GM19395 (cell line): ENCODE measurements at regions not wholly inside any gene's neighbourhood (a gene's known extent, or its start where the extent isn't known, plus 50 kb on each side); places are given as distances from the start of the nearest gene placed in this dataset.
"Not testable (repeated sequence)": the region's sequence is repeated elsewhere in the genome, so short reads cannot be mapped to it uniquely, and the experiment has no call there.

ENCODE experiments used
- ATAC-seq: cut with Tn5 transposase; IDR thresholded peaks from one replicate; pipeline ENCODE4 v1.9.1; 2021; ENCODE audit warnings: mild to moderate bottlenecking, moderate library complexity; ENCODE audit not compliant: unreplicated experiment

- no peak for ATAC-seq
These were observed 567.8 kb downstream of the IPMK start for GRCh38 chr10:57699944-57700343.

GRCh38 chr10:57696641-57697040 is 571.1 kb downstream of the IPMK start:
- no peak for ATAC-seq

DNA sequence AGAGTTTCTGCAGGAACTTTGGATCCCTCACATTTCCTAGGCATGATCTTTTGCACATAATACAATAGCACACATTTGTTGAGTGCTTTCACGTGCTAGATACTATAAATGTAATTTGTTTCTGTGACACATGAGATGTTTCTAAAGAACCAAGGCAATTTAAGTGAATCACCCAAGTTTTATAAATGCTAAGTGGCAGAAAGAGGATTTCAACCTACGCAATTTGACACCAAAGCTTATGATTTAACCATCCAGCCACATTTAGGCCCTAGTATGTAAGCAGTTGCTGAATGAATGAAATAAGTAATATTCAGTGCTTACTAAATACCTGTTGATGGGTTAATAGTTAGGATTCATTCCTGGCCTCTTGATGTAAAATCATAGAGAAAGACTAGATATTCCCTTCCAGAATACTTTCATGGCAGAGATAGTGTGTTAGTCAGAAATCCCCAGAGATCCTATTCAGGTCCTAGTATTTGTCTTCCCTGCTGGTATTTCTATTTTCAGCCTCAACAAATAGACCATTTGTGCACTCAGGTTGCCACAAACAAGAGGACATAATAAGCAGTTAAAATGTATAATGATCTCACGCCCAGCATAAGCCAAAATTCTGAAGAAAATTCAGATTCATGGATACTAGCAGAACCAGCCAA is 572.6 kb downstream of the IPMK start:
- no peak for ATAC-seq

DNA sequence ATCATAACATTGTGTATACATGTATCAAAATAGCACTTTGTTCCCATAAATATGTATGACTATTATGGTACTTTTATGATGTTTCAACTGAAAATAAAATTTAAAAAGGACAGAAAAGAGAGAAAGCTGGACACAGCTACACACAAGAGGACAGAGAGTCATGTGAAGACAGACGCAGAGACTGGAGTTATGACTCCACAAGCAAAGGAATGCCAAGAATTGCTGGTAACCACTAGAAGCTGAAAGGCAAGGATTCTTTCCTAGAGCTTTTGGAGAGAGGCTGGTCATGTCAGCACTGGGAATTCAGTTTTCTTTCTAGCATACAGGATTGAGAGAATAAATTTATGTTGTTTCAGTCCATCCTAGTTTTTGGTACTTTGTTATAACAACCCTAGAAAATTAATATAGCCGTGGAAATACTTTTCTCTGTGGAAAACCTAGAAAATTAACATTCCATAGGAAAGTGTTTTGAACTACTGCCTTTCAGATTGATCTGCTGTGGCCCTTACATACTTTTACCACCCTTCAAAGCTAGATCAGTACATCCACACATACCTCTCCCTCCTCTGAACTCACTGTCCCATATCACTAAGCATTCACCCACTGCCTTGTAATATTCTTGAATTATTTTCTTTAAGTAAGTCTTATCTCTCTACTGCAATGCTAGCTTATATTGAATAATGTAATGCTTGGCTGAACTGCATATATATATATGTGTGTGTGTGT is 575.3 kb downstream of the IPMK start:
- no peak for ATAC-seq

DNA sequence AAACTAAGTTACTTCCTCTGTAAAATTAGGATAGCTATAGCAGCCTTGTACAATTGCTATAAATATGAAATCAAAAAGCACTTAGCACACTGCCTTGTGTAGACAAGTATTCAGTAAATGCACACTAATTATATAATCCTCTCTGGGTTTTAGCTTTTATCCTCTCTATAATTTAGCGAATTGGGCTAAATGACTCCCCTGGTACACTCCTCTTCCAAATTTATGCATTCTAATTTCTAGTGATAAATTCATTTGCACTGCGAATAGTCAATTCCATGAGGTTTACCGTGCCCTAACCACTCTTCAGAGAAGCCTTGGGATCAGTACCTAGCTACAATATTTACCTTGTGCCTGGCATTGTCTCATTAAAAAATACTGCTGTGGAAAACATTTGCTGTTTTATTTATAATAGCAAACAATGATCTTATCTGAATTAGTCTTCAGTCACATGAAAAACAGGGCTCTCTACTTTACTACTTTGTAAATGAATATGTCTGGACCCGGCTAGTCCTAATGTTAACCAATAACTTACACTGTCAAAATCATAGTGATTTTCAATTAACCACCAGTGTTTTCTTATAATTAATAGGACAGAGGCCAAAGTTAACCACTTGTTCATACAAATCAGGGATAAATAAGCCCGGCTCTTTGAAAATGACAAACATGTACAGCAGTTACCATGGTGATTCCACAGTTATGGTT is 577.9 kb downstream of the IPMK start:
- no peak for ATAC-seq

GRCh38 chr10:57679916-57680315 is 587.8 kb downstream of the IPMK start:
- no peak for ATAC-seq

- ATAC-seq = no peak
These were observed 592.6 kb downstream of the IPMK start for GRCh38 chr10:57675125-57675524.

- no peak for ATAC-seq
These were observed 594.2 kb downstream of the IPMK start for GRCh38 chr10:57673446-57673960.

DNA sequence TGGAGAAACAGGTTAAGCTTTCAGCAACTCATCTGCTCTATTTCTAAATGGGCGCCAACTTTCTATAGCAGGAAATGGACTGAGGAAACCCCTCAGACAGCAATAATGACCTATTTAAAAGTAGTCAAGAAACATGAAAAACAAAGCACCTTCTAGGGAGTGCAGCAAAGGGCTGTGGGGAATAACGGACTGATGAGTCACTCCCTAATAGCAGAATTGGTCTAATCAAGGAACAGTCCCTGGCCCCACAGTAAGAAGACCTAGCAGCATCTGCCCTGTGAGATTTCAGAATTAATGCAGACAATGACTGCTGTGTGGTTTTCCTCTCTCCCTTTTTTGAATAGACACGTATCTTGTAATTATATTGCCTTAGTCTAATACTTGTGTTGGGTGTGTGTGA is 602.9 kb downstream of the IPMK start:
- no peak for ATAC-seq

- ATAC-seq = no peak
These were observed 604.3 kb downstream of the IPMK start for GRCh38 chr10:57663401-57663800.

DNA sequence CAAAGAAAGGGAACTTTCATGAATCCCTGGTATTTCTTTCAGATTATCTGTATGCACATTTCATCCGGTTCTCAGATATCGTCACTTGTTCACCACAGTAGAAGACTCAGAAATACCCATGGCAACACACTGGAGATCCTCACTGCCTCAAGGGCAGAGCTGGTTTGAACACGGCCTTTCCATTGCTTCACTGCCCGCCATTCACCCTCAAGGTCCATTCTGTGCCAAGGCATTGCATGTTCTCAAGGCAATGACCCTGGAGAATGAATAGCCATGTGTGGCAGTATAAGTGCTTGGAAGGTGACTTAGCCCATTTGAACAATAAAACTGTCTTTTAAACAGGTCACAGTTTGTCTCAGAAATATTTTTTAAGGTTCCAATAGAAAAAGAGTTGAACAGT is 606.5 kb downstream of the IPMK start:
- ATAC-seq = no peak

GRCh38 chr10:57657164-57657765 is 610.4 kb downstream of the IPMK start:
- ATAC-seq = peak; percentile 96

DNA sequence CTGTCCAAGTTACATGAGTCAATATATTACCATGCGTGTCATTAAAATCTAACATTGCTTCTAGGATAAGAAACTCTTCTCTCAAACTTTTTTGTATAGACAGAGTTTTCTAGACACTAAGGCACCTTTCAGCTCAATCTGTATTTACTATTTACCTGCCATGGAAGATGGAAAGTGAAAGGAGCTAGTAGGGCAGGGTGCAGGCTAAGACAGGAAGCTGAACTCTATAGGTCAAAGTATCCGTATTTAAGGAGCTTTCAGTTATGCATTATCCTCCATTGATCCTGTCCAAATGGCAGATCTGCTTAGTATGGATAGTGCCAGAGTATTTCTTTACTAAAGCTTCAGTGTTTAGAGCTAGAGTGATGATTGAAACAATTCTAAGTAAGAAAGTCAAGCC is 612.8 kb downstream of the IPMK start:
- no peak for ATAC-seq

DNA sequence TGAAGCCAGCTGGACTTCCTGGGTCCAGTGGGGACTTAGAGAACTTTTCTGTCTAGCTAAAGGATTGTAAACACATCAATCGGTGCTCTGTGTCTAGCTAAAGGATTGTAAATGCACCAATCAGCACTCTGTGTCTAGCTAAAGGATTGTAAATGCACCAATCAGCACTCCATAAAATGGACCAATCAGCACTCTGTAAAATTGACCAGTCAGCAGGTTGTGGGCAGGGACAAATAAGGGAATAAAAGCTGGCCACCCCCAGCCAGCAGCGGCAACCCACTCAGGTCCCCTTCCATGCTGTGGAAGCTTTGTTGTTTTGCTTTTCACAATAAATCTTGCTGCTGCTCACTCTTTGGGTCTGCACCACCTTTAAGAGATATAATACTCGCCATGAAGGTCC is 622.6 kb downstream of the IPMK start:
- not testable (repeated sequence) for ATAC-seq

GRCh38 chr10:57638411-57638810 is 629.3 kb downstream of the IPMK start:
- no peak for ATAC-seq

- ATAC-seq = no peak
These were observed 639.0 kb downstream of the IPMK start for GRCh38 chr10:57628592-57629284.

- no peak for ATAC-seq
These were observed 640.0 kb downstream of the IPMK start for GRCh38 chr10:57627642-57628178.

DNA sequence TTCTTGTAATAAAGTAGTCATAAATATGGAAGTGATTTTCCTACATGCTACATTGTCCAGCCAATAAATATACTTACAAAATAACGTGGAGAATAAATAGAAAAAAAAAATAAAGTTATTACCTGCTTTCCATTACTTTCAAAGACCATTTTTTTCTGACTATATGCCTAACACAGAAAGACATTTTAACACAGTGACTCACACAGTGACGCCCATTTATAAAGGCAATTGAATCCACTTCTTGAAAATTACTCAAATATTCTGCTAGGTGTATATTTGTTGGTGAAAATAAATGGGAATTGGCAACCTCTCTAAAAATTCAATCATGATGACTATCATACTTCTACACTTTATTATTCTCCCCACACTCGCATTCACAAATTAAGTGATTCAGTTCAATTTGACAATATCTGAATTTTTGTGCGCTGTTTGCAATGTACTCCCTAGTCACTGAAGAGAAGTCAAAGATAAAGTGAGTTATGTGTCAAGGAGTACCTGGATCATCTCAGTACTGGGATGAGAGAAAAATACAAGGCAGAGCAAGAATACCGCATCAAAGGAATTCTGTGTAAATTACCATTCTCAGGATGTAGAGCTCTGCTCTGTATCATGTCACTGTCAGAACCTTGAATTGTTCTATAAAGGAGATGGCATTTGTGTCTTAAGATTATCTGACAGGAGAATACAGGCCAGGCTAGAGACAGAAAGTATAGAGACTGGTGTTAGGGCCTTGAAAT is 642.7 kb downstream of the IPMK start:
- ATAC-seq = no peak

- ATAC-seq = no peak
These were observed 643.6 kb downstream of the IPMK start for GRCh38 chr10:57624066-57624465.

DNA sequence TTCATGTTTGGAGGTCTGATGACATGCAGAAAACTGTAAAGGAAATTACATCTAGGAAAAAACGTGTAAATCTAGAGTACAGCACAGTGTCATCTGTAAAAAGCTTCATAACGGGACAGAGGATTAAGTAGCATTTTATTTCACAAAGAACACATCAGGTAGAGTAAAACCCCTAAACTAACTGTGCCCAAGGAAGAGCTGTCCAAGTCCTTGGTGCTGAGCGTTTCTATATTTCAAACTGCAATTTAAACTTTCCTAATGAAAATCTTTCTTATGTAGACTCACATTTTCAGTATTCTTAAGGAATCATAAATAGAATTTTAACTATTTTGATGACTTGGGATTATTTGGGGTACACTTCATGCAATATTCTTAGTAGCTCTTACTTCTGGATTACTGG is 646.2 kb downstream of the IPMK start:
- ATAC-seq = no peak
